ENCODE measurements at regions not wholly inside any gene's neighbourhood (a gene's known extent, or its start where the extent isn't known, plus 50 kb on each side); places are given as distances from the start of the nearest gene placed in this dataset.

- POLR2A ChIA-PET (ENCODE audit: unreplicated experiment): no interaction called here
- CTCF ChIA-PET: no interaction called here
- no peaks in the 10 kb centered on the region for H3K79me2 ChIP-seq (ENCODE audit: low read length)
- H3K9ac ChIP-seq (ENCODE audit: low read length): no peak overlapping the region
- H3K27ac ChIP-seq (ENCODE audit: low read length): no peak overlapping the region
- no peaks in the 10 kb centered on the region for H3F3A ChIP-seq (ENCODE audit: low read length, unreplicated experiment)
- DNase-seq (no peak), ATAC-seq (no peak)
- H3K4me3 ChIP-seq (ENCODE audit: low read length): no peak overlapping the region
- TF ChIP-seq CTCF (conservative IDR thresholded peaks at IDR 0.05; ENCODE audit: low read depth, low read length) (no peak), EZH2 (IDR thresholded peaks at IDR 0.05; ENCODE audit: low read length, unreplicated experiment) (no peak), EZH2phosphoT487 (IDR thresholded peaks at IDR 0.05; ENCODE audit: borderline replicate concordance, low read length) (no peak)
- H2AFZ ChIP-seq (ENCODE audit: low read length): no peak overlapping the region
- H3K36me3 ChIP-seq (ENCODE audit: low read depth, low read length): no peaks in the 10 kb centered on the region
- H3K27me3 ChIP-seq (ENCODE audit: low read length): peaks cover 8% of the 10 kb centered on the region; the same call in 1 of the 2 replicates
- H3K9me2 ChIP-seq (replicated peaks; ENCODE audit: low read length): no peaks in the 10 kb centered on the region
- H3K4me2 ChIP-seq (ENCODE audit: low read length): no peak overlapping the region
- H3K9me3 ChIP-seq (ENCODE audit: low read length): no peaks in the 10 kb centered on the region
- intact Hi-C loops (cut with micrococcal nuclease): no loop called here
- no TSS peak for BruUV-seq (replicated peaks)
- no peaks in the 10 kb centered on the region for H3K4me1 ChIP-seq (ENCODE audit: insufficient read depth, low read length)
- H4K20me1 ChIP-seq (ENCODE audit: low read length): no peaks in the 10 kb centered on the region
Observed at GRCh38 chr2:105636109-105636740, 108.5 kb upstream of the NCK2 start.

- peaks cover 14% of the 10 kb centered on the region; the same call in 1 of the 2 replicates for H3K27me3 ChIP-seq (ENCODE audit: low read length)
- no peak overlapping the region for H3K27ac ChIP-seq (ENCODE audit: low read length)
- ChIA-PET CTCF (no interaction called here), POLR2A (ENCODE audit: unreplicated experiment) (no interaction called here)
- no peaks in the 10 kb centered on the region for H3K9me2 ChIP-seq (replicated peaks; ENCODE audit: low read length)
- H3K9me3 ChIP-seq (ENCODE audit: low read length): no peaks in the 10 kb centered on the region
- no peaks in the 10 kb centered on the region for H3F3A ChIP-seq (ENCODE audit: low read length, unreplicated experiment)
- no peaks in the 10 kb centered on the region for H3K79me2 ChIP-seq (ENCODE audit: low read length)
- no peak overlapping the region for H3K4me2 ChIP-seq (ENCODE audit: low read length)
- no peak overlapping the region for H3K4me3 ChIP-seq (ENCODE audit: low read length)
- no peak overlapping the region for H2AFZ ChIP-seq (ENCODE audit: low read length)
- BruUV-seq (replicated peaks): no TSS peak
- no peaks in the 10 kb centered on the region for H3K4me1 ChIP-seq (ENCODE audit: insufficient read depth, low read length)
- DNase-seq (no peak), ATAC-seq (no peak)
- TF ChIP-seq CTCF (conservative IDR thresholded peaks at IDR 0.05; ENCODE audit: low read depth, low read length) (no peak), EZH2 (IDR thresholded peaks at IDR 0.05; ENCODE audit: low read length, unreplicated experiment) (no peak), EZH2phosphoT487 (IDR thresholded peaks at IDR 0.05; ENCODE audit: borderline replicate concordance, low read length) (no peak)
- no peaks in the 10 kb centered on the region for H4K20me1 ChIP-seq (ENCODE audit: low read length)
- no peak overlapping the region for H3K9ac ChIP-seq (ENCODE audit: low read length)
- intact Hi-C loops (cut with micrococcal nuclease): no loop called here
- no peaks in the 10 kb centered on the region for H3K36me3 ChIP-seq (ENCODE audit: low read depth, low read length)
Observed at GRCh38 chr2:105635564-105635963, 109.1 kb upstream of the NCK2 start.

- H3K79me2 ChIP-seq (ENCODE audit: low read length): no peaks in the 10 kb centered on the region
- peaks cover 5% of the 10 kb centered on the region; the same call in 1 of the 2 replicates for H3K4me1 ChIP-seq (ENCODE audit: insufficient read depth, low read length)
- H3K4me2 ChIP-seq (ENCODE audit: low read length): no peak overlapping the region
- H3K36me3 ChIP-seq (ENCODE audit: low read depth, low read length): no peaks in the 10 kb centered on the region
- peaks cover 14% of the 10 kb centered on the region; the same call in 1 of the 2 replicates for H3K27me3 ChIP-seq (ENCODE audit: low read length)
- ChIA-PET POLR2A (ENCODE audit: unreplicated experiment) (no interaction called here), CTCF (no interaction called here)
- H2AFZ ChIP-seq (ENCODE audit: low read length): no peak overlapping the region
- H3K9ac ChIP-seq (ENCODE audit: low read length): no peak overlapping the region
- no peak for ATAC-seq
- no peak overlapping the region for H3K27ac ChIP-seq (ENCODE audit: low read length)
- no peak overlapping the region for H3K4me3 ChIP-seq (ENCODE audit: low read length)
- H4K20me1 ChIP-seq (ENCODE audit: low read length): no peaks in the 10 kb centered on the region
- TF ChIP-seq EZH2 (IDR thresholded peaks at IDR 0.05; ENCODE audit: low read length, unreplicated experiment): no peak
- no peak for TF ChIP-seq EZH2phosphoT487 (IDR thresholded peaks at IDR 0.05; ENCODE audit: borderline replicate concordance, low read length)
- no peak for TF ChIP-seq CTCF (conservative IDR thresholded peaks at IDR 0.05; ENCODE audit: low read depth, low read length)
- H3K9me2 ChIP-seq (replicated peaks; ENCODE audit: low read length): no peaks in the 10 kb centered on the region
- intact Hi-C loops (cut with micrococcal nuclease): no loop called here
- H3F3A ChIP-seq (ENCODE audit: low read length, unreplicated experiment): no peaks in the 10 kb centered on the region
- H3K9me3 ChIP-seq (ENCODE audit: low read length): no peaks in the 10 kb centered on the region
- no TSS peak for BruUV-seq (replicated peaks)
- DNase-seq: no peak
Observed at GRCh38 chr2:105634198-105634597, 110.5 kb upstream of the NCK2 start.

All from PC-3 (cell line).